ENCODE measurements at regions not wholly inside any gene's neighbourhood (a gene's known extent, or its start where the extent isn't known, plus 50 kb on each side); places are given as distances from the start of the nearest gene placed in this dataset.
"Not testable (repeated sequence)": the region's sequence is repeated elsewhere in the genome, so short reads cannot be mapped to it uniquely, and the experiment has no call there.

DNA sequence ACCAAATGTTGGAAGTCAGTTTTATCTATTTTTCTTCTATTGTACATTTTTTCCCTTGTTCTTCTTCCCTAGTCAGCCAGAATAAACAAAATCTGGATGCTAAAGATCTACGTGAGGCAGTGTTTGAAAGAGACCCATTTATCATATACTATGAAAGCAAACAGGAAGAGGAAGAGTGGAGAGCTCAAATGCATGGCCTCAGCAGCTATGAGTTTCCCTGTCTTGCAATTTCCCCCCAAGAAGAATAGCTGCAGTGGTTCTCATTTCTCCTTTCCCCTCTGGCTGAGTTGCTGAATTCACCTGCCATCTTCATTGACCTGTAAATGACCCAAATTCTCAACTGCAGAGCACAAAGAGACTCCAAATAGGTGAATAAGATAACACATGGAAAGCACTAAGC, 347.1 kb upstream of the NRP1 start:
- no peak for DNase-seq

DNA sequence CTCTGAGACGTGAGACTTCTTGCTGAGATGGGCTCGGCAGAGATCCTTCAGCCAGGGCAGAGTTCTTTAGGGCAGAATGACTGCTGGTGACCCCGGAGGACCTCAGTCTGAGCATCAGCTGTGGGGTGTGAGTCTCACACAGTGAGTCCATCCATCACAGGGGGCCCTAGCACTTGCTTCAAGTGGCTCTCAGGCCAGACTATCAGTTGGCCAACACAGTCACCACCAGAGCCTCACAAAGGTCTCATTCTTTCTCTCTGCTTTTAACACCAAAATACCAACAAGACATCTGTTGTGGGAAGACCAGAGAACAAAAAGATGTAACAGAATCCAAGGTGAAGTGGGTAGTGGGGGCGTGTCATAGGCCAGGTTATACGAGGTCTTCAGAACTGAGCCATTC, 345.6 kb upstream of the NRP1 start:
- no peak for DNase-seq

GRCh38 chr10:33676606-33677339, 342.3 kb upstream of the NRP1 start:
- no peak for DNase-seq

DNA sequence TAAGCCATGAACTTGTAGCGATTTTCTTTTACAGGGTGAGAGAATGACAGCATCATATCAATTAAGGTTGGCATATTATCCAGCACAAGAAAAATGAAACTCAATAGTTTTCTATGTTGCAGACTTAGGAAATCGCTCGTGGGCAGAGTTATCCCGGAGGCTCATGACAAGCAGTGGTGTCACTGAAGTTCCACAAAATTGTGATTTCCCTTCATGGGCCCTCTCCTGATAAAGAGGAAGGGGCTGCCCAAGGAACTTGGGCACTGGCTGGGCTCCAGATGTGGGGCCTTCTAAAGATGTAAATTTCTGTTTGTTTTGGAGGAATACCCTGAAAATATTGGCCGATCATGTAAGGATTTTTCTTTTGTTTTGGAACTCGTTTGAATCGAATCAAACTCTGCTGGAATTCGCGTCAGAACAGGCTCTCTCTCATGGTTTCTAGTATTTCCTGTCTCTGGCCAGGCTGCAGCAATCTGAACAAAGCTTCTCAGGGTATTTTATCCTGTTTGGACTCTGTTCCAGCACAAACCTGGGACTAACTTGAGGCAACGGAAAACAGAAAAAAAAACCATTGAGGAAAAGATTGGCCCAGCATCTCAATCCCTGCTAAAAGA, 340.6 kb upstream of the NRP1 start:
- no peak for DNase-seq

DNA sequence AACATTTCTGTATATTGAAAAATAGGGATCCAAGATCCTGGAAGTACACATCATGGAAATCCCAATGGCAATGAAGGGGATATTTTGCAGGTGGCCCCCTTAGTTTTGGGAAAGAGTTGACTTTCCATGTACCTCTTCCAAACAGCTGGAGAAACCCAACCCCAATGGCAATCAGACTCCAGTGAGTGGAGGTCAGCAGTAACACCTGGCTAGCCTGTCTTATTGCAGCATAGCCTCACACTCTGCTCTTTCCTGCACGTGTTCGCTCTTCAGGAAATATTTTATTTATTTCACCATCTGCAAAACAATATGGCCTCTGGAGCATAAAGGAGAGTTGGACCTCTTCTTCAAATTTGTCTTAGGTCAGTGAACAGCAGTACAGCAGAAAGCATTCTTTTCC, 340.0 kb upstream of the NRP1 start:
- no peak for DNase-seq

DNA sequence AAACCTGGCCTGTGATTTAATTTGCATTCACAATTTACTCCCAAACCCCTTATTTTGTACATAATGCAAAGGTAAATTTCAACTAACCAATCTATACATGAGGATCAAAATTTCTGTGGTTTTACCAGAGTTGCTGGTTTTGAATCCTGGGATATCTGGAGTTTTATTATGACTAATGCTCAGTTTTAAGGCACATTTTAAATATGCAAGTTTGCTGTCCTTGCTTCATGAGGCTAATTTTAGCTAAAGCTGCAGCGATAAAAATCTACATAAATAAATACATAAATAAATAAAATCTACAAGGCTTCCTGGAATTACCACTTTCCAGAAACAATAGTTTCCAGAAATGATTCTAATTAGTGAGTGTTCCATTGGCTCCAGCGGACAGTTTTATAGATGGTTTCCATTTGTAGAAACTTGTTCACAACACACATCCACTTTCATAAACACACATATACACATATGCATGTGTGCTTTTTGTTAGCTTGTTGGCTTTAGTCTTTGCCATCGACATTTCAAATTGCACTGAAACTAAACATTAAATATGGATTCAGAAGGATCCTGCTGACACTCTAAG, 339.5 kb upstream of the NRP1 start:
- no peak for DNase-seq

DNA sequence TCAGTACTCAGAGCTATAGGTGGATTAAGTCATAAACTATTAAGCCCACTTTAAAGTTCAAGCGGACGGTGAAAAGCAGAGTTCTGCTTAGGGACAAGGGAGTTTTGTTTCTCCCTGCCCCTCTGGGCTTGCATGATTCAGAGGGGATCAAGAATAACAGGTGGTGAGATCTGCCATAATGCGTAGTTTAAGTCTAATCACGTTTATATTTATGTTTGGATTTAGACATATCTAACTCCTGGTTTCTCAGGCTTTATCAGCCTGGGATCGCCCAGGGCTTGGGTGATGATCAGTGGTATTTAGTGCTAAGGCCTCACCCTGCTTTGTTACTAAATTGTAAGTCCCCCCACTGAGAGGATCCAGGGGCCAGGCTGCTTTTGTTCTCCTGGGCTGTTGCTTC, 335.4 kb upstream of the NRP1 start:
- DNase-seq = no peak

GRCh38 chr10:33666686-33667480, 332.4 kb upstream of the NRP1 start:
- DNase-seq = no peak

DNA sequence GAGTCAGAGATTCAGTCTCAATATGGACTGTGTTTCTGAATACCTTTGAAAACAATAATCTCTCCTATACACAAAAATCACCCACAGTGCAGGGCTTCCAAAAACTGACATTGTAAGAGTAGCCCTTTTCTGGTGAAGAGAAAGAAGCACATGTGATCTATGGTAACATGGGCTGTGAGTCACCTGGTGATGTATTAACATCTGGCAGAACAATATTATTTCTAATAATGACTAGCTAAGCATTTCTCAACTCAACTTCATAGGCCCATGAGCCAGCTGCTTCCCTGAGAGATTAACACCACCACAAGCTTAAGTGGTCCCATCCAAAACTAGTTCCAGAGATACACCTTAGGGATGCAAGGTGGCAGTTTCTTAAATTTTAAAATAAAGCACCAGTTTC, 331.0 kb upstream of the NRP1 start:
- DNase-seq = no peak

- DNase-seq = no peak
Observed at GRCh38 chr10:33664070-33664469, 329.6 kb upstream of the NRP1 start.

- DNase-seq = peak; percentile 37
Observed at GRCh38 chr10:33661580-33662336, 327.3 kb upstream of the NRP1 start.

DNA sequence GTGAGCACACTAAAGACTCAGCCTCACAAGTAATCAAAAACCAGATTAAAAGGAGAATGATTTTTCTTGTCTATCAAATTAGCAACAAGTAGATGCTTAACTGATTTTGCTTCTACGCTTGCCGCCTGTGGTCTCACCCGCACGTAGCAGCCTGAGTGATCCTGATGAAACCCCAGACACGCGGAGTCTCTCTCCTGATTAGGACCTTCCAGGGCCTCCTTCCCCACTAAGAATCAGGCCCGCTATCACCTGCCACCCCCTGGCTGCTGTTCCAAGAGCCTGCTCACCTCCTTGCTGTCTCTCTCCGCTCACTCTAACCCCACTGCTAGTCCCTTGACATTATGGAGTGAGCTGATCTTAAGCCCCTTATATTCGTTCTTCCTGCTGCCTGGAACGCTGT, 325.9 kb upstream of the NRP1 start:
- DNase-seq = no peak

GRCh38 chr10:33657913-33658312, 323.4 kb upstream of the NRP1 start:
- DNase-seq = no peak

DNA sequence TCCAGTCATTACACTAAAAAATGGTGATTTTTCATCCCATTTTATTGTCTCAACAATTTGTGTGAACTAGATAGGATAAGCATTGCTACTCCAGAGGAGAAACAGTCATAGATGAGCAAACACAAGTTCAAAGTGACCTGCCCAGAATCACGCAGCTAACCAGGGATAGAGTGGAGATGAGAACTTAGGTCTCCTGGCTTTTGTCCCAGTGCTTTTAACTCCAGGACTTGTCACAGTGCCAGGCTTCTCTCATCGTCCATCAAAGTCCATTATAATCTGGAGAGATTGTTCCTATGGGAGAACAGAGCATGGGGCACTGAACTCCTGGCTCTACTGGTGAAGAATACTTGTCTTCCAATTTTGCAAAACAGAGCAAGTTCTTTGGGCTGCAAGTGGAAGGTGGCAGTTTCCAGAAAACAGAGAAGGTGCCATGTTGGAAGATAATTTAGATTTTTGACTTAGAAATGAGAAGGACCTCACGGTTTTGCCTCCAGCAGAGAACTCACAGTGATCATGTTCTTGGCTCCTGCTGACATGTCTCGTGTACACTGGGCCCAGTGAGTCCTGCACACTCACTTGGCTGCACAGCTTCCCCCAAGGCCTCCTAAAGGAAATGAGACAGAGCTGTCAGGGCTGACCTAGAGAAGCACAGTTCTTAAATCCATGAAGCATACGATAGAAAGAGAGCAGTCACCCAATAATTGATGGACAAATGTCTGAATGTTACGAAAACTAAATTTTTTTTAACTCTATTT, 322.9 kb upstream of the NRP1 start:
- DNase-seq = no peak

- no peak for DNase-seq
Observed at GRCh38 chr10:33655921-33656320, 321.5 kb upstream of the NRP1 start.

GRCh38 chr10:33655165-33655815, 320.8 kb upstream of the NRP1 start:
- DNase-seq = no peak

GRCh38 chr10:33653584-33654367, 319.3 kb upstream of the NRP1 start:
- DNase-seq = no peak

DNA sequence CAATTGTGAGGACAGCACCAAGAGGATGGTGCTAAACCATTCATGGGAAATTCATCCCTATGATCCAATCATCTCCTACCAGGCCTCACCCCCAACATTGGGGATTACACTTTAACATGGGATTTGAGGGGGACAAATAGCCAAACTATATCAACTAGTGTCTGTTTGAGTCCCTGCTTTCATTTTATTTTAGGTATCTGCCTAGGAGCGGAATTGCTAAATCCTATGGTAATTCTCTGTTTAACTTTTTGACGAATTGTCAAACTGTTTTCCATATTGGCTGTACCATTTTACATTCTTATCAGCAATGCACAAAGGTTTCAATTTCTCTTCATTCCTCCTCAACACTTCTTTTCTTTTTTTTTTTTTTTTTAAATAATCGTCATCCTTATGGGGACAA, 318.4 kb upstream of the NRP1 start:
- DNase-seq = no peak

DNA sequence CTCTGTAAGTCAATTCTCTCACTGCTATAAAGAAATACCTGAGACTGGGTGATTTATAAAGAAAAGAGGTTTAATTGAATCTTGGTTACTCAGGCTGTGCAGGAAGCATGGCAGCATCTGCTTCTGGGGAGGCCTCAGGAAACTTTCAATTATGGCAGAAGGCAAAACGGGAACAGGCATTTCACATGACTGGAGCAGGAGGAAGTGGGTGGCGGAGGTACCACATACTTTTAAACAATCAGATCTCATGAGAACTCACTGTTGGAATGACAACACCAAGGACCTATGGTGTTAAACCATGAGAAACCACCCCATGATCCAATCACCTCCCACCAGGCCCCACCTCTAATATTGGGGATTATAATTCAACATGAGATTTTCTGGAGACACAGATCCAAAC, 315.7 kb upstream of the NRP1 start:
- not testable (repeated sequence) for DNase-seq

DNA sequence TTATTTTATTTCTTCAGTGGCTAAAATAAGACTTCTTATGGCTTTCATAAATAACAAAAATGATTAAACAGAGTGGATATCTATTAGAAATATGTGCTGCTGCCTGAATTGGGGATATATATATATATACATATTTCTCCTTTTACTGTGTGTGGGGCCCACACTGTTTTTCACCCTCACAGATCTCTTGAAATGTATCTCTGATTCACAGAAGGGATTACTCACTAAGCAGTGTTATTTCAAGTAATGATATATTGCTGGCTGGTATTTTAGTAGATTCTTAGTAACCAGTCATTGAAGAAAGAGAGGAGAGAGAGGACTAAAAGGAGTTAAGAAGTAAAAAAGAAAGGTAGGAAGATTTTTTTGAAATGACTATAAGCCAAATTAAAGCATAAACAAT, 308.6 kb upstream of the NRP1 start:
- no peak for DNase-seq

- no peak for DNase-seq
Observed at GRCh38 chr10:33638891-33639290, 304.4 kb upstream of the NRP1 start.
